Body of pancreas (tissue), 4 donors: ENCODE measurements at regions not wholly inside any gene's neighbourhood (a gene's known extent, or its start where the extent isn't known, plus 50 kb on each side); places are given as distances from the start of the nearest gene placed in this dataset.

Experiments
- ATAC-seq: fragments of 150-250 bp; one replicate; pipeline ENCODE4 v1.9.1; 2016
- DNase-seq, 4 donors: peaks; one replicate each; pipeline ENCODE4 v3.0.0-alpha.2; 2019
- H3K27ac ChIP-seq, 4 donors: fragments of 200-600 bp; sonication (generic); 1 replicate in 3 of 4; 2 replicates in 1 of 4; pipeline versions ENCODE4 v1.5.1 to v1.6.1; 2016 to 2019; ENCODE audit warnings: mild to moderate bottlenecking in 1 of 4, mixed read lengths in 1 of 4, moderate library complexity in 1 of 4
- H3K27me3 ChIP-seq, 2 donors: fragments of 200-600 bp; sonication (generic); one replicate each; pipeline ENCODE4 v1.6.0; 2016; ENCODE audit warnings: mild to moderate bottlenecking in 1 of 2
- H3K36me3 ChIP-seq, 2 donors: fragments of 200-600 bp; sonication (generic); replicated peaks in 1 of 2; 2 replicates each; pipeline ENCODE4 v1.5.1; 2016; ENCODE audit warnings: low read depth in 2 of 2; ENCODE audit not compliant: insufficient read depth in 1 of 2
- H3K4me1 ChIP-seq: fragments of 200-600 bp; sonication (generic); one replicate; pipeline ENCODE4 v1.6.0; 2016
- H3K4me3 ChIP-seq, 2 donors: fragments of 200-600 bp; sonication (generic); 1 replicate in 1 of 2; 2 replicates in 1 of 2; pipeline ENCODE4 v1.5.1; 2016 to 2019
- H3K9me3 ChIP-seq, 3 donors: fragments of 200-600 bp; sonication (generic); 1 replicate in 2 of 3; 2 replicates in 1 of 3; pipeline ENCODE4 v1.5.1; 2016
- CTCF ChIP-seq, 7 experiments: fragments of 450-650 bp in 4 of 7; fragments of 200-600 bp in 3 of 7; sonication (generic) in 3 of 7; IDR thresholded peaks; one replicate each; pipeline ENCODE4 v1.5.1; 2016 to 2019; ENCODE audit warnings: antibody characterized with exemption in 7 of 7
- POLR2A ChIP-seq, 3 donors: fragments of 450-650 bp; IDR thresholded peaks; one replicate each; pipeline ENCODE4 v1.6.1; 2016; ENCODE audit warnings: antibody characterized with exemption in 3 of 3, mild to moderate bottlenecking in 2 of 3
- WGBS, 2 donors: methylation state at CpG; one replicate each; pipeline ENCODE4 v1.1.5; 2017; 5-methylcytosine and 5-hydroxymethylcytosine counted together
- intact Hi-C: fragments of 100-400 bp; cut with DNase I; formaldehyde crosslinking; loops from one replicate; pipeline ENCODE4 v1.15.1; 2023

- peaks cover 31% of the 10 kb centered on the region for H3K4me1 ChIP-seq
Measured at GRCh38 chr1:8116894-8117264, 90.8 kb upstream of the ERRFI1 start.

GRCh38 chr1:8115769-8116167 is 89.7 kb upstream of the ERRFI1 start:
- intact Hi-C loops: no loop called here
- TF ChIP-seq CTCF (IDR thresholded peaks at IDR 0.05): no peak
- TF ChIP-seq POLR2A (IDR thresholded peaks at IDR 0.05): no peak
- Histone ChIP-seq H3K27ac (no peak overlapping the region), H3K4me1 (peaks cover 20% of the 10 kb centered on the region), H3K36me3 (no peaks in the 10 kb centered on the region), H3K9me3 (no peaks in the 10 kb centered on the region), H3K4me3 (no peak overlapping the region), H3K27me3 (no peaks in the 10 kb centered on the region)
- ATAC-seq: no peak
- DNase-seq: no peak
- 89 to 95% methylated on average over 9 of the region's 9 CpGs for WGBS, 2 donors

More at GRCh38 chr1:8116894-8117264, 90.8 kb upstream of the ERRFI1 start:
- Histone ChIP-seq H3K27me3 (no peaks in the 10 kb centered on the region), H3K4me3 (no peak overlapping the region), H3K36me3 (no peaks in the 10 kb centered on the region), H3K9me3 (no peaks in the 10 kb centered on the region), H3K27ac (peak overlapping the region in 2 of 4 donors; percentile 51 to 52)
- intact Hi-C loops: no loop called here
- TF ChIP-seq CTCF (IDR thresholded peaks at IDR 0.05): no peak
- no peak for TF ChIP-seq POLR2A (IDR thresholded peaks at IDR 0.05)
- peak in 3 of 4 donors; percentile 38 to 56 (median 51) for DNase-seq
- peak; percentile 19 for ATAC-seq
- WGBS, 2 donors: 16 to 39% methylated on average over 6 of the region's 6 CpGs

- no peaks in the 10 kb centered on the region for H3K36me3 ChIP-seq
- peaks cover 14% of the 10 kb centered on the region for H3K4me1 ChIP-seq
- 95 to 96% methylated on average over 10 of the region's 10 CpGs for WGBS, 2 donors
- no peak for ATAC-seq
- intact Hi-C loops: no loop called here
- H3K27ac ChIP-seq: no peak overlapping the region
- no peak for TF ChIP-seq CTCF (IDR thresholded peaks at IDR 0.05)
- no peak for TF ChIP-seq POLR2A (IDR thresholded peaks at IDR 0.05)
- no peaks in the 10 kb centered on the region for H3K27me3 ChIP-seq
- no peak for DNase-seq
- no peak overlapping the region for H3K4me3 ChIP-seq
- no peaks in the 10 kb centered on the region for H3K9me3 ChIP-seq
Measured at GRCh38 chr1:8115031-8115768, 89.1 kb upstream of the ERRFI1 start.

- Histone ChIP-seq H3K9me3 (no peaks in the 10 kb centered on the region), H3K27ac (no peak overlapping the region), H3K4me3 (no peak overlapping the region), H3K27me3 (no peaks in the 10 kb centered on the region), H3K4me1 (peaks cover 9% of the 10 kb centered on the region), H3K36me3 (no peaks in the 10 kb centered on the region)
- DNase-seq (no peak), ATAC-seq (no peak)
- intact Hi-C loops: no loop called here
- WGBS, 2 donors: 76 to 80% methylated on average over 16 to 17 of the region's 17 CpGs
- TF ChIP-seq CTCF (IDR thresholded peaks at IDR 0.05) (no peak), POLR2A (IDR thresholded peaks at IDR 0.05) (no peak)
Measured at GRCh38 chr1:8113262-8114220, 87.4 kb upstream of the ERRFI1 start.
